ENCODE measurements at regions not wholly inside any gene's neighbourhood (a gene's known extent, or its start where the extent isn't known, plus 50 kb on each side); places are given as distances from the start of the nearest gene placed in this dataset.

GRCh38 chr16:59993101-59993500 lies 1259.0 kb upstream of the GOT2 start:
- TF ChIP-seq RXRA (IDR thresholded peaks at IDR 0.05) (no peak), CTCF (IDR thresholded peaks at IDR 0.05; ENCODE audit: low read depth, low read length, missing input control) (no peak), JUND (IDR thresholded peaks at IDR 0.05) (no peak), NR2F2 (IDR thresholded peaks at IDR 0.05) (no peak), TAF1 (conservative IDR thresholded peaks at IDR 0.05) (no peak), YY1 (IDR thresholded peaks at IDR 0.05) (no peak), GABPA (IDR thresholded peaks at IDR 0.05 in 1 of 2, conservative IDR thresholded peaks at IDR 0.05 in 1 of 2) (no peak)

Data from liver (tissue), 3 donors.